ENCODE measurements at regions not wholly inside any gene's neighbourhood (a gene's known extent, or its start where the extent isn't known, plus 50 kb on each side); places are given as distances from the start of the nearest gene placed in this dataset.

- TF ChIP-seq CTCF (IDR thresholded peaks at IDR 0.05) (no peak), POLR2AphosphoS5 (IDR thresholded peaks at IDR 0.05) (no peak)
Measured at GRCh38 chr3:88779482-88779881, 327.9 kb upstream of the EPHA3 start.

Data from upper lobe of left lung (tissue), 4 donors.